ENCODE measurements at regions not wholly inside any gene's neighbourhood (a gene's known extent, or its start where the extent isn't known, plus 50 kb on each side); places are given as distances from the start of the nearest gene placed in this dataset.
"Not testable (repeated sequence)": the region's sequence is repeated elsewhere in the genome, so short reads cannot be mapped to it uniquely, and the experiment has no call there.

DNA sequence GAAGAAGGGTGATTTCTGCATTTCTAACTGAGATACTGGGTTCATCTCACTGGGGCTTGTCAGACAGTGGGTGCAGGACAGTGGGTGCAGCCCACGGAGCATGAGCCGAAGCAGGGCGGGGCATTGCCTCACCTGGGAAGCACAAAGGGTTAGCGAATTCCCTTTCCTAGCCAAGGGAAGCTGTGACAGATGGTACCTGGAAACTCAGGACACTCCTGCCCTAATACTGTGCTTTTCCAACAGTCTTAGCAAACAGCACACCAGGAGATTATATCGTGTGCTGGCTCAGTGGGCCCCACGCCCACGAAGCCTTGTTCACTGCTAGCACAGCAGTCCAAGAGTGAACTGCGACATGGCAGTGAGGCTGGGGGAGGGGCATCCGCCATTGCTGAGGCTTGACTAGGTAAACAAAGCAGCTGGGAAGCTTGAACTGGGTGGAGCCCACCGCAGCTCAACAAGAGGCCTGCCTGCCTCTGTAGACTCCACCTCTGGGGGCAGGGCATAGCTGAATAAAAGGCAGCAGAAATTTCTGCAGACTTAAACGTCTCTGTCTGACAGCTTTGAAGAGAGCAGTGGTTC, 1057.7 kb downstream of the HACE1 start:
- not testable (repeated sequence) for DNase-seq (ENCODE audit: low read depth)

DNA sequence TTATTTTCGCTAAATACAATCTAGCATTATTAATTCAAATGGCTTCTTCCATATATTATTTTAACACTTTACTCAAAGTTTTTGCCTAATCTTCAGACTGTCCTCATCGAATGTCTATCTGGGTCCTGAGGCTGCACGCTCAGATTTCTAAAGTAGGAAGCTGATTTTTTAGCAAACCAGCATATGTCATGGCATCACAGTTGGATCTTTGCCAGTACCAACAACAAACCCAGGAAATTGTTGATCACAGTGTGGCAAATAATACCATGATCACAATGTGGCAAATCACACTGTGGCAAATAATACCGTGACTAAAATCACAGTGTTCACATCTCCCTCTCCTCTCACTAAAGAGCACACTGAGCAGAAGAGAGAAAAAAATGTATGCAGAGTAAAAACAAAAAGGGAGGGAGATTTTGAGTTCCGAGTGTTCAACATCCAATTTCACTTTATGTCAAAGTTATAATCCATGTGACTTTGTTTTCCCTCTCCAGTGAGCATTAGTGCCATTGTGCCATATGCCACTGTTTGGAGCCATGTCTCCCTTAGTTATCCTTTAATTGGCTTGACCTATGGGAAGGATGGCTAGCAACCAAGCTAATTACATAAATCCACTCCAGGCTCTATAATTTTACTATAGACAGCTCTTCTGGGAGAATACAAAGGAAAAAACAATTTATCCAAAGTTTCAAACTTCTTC, 1059.6 kb downstream of the HACE1 start:
- no peak for DNase-seq (ENCODE audit: low read depth)

GRCh38 chr6:103798166-103798565, 1061.6 kb downstream of the HACE1 start:
- no peak for DNase-seq (ENCODE audit: low read depth)

DNA sequence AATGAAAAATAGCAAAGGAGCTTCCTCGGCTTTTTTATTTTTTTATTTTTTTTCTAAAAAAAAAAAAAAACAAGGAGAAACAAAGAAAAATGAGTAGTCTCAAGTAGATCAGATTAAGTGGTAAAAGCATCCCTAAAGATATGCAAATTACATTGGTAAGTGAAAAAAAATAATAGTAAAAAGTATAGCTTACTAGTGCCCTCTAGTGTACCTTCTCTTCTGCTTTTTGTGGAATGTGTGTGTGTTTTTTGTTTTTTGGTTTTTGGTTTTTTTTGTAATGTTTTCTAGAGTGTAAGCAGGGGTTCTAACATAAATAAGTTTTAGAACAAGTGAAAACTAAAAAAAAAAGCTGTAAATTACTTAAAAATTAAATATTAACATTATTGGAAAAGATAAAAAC, 1062.0 kb downstream of the HACE1 start:
- no peak for DNase-seq (ENCODE audit: low read depth)

GRCh38 chr6:103791458-103791857, 1068.3 kb downstream of the HACE1 start:
- DNase-seq (ENCODE audit: low read depth) = no peak

DNA sequence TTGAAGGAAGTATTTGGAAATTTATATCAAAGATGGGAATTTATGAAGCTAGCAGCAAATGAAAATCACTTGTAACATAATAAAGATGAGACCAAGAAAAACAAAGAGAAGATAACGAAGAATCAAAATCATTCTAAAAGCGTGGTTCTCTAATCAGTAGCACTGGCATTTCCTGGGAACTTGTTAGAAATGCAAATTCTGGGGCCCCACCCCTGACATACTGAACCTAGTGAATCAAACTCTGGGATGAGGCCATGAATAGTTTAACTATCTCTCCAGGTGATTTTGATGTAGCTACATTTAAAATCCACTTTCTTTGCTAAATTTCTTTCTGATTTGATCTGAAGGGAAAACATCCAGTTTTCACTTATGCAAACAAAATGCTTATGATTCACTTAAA, 1075.6 kb downstream of the HACE1 start:
- no peak for DNase-seq (ENCODE audit: low read depth)

DNA sequence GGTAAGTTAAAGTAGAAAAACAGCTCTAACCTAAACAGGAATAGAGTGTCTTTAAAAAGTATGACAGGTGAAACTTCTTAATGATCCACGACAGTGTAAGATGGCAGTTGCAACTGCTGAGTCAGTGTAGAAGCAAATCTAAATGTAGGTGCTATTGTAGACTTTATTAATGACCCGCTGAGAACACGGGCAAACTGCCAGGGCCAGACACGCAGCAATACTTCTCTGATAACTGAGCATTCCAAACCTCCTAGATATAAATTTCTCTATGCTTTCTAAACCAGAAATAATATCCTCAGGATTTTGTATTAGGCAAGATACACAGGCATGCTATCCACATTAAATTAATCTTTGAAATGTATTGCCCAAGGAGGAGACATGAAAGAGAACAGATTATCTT, 1076.4 kb downstream of the HACE1 start:
- no peak for DNase-seq (ENCODE audit: low read depth)

DNA sequence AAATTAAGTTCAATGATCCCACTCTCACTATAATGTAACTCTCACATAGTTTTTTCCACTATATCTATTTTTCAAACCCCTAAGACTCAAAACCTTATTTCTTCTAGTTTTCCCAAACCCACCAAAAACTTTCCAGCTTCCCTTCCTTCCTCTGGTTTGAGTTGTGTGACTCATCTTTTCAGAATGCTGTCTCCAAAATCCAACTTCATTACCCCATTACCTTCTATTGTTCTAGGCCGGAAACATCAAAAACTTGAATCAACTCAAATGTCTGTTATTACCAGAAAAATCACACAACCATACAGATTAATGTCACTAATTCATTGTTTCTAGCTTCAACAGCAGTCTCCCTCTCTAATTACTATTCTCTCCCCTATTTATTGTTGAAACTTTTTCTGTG, 1090.3 kb downstream of the HACE1 start:
- DNase-seq (ENCODE audit: low read depth) = no peak

- no peak for DNase-seq (ENCODE audit: low read depth)
Observed at GRCh38 chr6:103750603-103751002, 1109.1 kb downstream of the HACE1 start.

GRCh38 chr6:103734016-103734415, 1125.7 kb downstream of the HACE1 start:
- no peak for DNase-seq (ENCODE audit: low read depth)

DNA sequence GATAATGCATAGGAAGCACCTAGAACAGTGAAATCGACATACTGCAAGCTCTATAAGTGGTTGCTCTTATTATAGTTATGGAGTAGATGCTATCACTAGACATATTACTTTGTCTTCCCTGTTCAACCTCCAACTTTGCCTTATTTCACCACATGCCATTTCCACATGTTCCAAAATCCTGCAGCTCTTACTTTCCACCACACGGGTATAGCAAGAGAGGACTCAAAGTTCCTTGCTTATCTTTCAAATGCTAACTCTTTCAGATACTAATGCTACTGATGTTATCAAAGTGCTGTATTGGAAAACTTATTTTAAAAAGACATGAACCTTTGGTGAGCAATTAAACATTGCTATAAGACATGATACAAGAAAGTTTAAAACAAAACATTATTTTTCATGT, 1130.1 kb downstream of the HACE1 start:
- DNase-seq (ENCODE audit: low read depth) = no peak

- no peak for DNase-seq (ENCODE audit: low read depth)
Observed at GRCh38 chr6:103723438-103724322, 1136.0 kb downstream of the HACE1 start.

DNA sequence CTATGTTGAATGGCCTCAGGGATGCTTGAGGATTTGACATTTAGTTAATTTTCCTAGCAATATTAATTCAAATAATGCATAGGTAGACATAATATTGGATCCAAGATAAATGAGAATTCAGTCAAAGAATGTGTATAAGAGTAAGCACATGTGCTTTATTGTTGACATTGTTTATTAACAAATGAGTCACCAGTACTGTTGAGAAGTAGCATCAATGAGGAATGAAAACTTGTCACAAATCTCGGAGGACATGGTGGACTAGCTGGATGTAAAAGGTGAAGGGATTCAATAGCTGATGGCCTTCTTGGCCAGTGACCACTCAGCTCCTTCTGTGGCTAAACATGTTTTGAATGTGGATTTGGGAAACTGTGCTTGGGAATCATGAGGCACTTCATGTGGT, 1137.0 kb downstream of the HACE1 start:
- no peak for DNase-seq (ENCODE audit: low read depth)

- DNase-seq (ENCODE audit: low read depth) = no peak
Observed at GRCh38 chr6:103721923-103722322, 1137.8 kb downstream of the HACE1 start.

DNA sequence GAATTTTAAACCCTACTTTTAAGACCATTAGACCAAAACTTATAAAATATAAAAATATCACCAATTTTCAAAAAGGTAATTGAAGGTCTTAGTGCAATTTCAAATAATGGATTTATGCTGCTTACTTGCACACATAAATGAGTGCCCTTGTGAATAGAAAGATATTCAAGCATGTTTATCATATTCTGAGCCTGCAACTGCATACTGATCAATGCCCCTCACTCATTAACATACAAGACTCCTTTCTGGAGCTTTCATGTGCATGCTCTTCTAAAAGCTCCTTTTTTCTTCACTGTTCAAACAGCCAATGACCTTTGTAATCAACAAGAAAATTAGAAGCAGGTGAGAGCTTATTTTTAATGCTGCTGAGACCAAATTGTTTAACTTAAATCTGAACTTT, 1139.3 kb downstream of the HACE1 start:
- no peak for DNase-seq (ENCODE audit: low read depth)

DNA sequence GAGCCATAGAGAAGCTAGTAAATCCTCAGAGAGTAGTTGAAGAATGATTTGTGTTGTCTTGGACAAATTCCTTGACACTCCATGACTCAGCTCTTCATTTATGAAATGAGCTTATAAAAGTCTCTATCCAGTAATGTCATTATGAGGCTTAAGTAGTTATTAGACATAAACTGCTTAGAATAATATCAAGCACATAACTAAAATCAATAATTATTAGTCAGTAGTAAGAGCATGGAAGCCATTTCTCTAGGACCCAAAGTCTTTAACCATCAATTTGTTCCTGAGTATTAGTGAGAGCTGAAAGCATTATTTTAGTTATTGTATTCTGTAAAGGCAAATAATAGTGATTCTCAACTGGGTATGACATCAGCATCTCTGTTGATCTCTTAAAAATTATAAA, 1140.2 kb downstream of the HACE1 start:
- DNase-seq (ENCODE audit: low read depth) = no peak

GRCh38 chr6:103715269-103715668, 1144.5 kb downstream of the HACE1 start:
- no peak for DNase-seq (ENCODE audit: low read depth)

GRCh38 chr6:103709236-103709635, 1150.5 kb downstream of the HACE1 start:
- DNase-seq (ENCODE audit: low read depth) = not testable (repeated sequence)

- DNase-seq (ENCODE audit: low read depth) = no peak
Observed at GRCh38 chr6:103707596-103708325, 1152.0 kb downstream of the HACE1 start.

GRCh38 chr6:103699769-103700168, 1160.0 kb downstream of the HACE1 start:
- DNase-seq (ENCODE audit: low read depth) = no peak

- DNase-seq (ENCODE audit: low read depth) = no peak
Observed at GRCh38 chr6:103687430-103687829, 1172.3 kb downstream of the HACE1 start.

- DNase-seq (ENCODE audit: low read depth) = no peak
Observed at GRCh38 chr6:103680116-103680515, 1179.6 kb downstream of the HACE1 start.
